SK-N-MC (cell line): ENCODE measurements at regions not wholly inside any gene's neighbourhood (a gene's known extent, or its start where the extent isn't known, plus 50 kb on each side); places are given as distances from the start of the nearest gene placed in this dataset.

ENCODE experiments used
- EZH2 ChIP-seq: fragments of 200-600 bp; sonication (generic); IDR thresholded peaks from one replicate; pipeline ENCODE4 v1.6.1; 2017; ENCODE audit warnings: antibody characterized with exemption
- POLR2AphosphoS5 ChIP-seq: IDR thresholded peaks from 2 replicates; pipeline ENCODE4 v1.6.1; 2012; ENCODE audit warnings: mild to moderate bottlenecking, low read depth, low read length, borderline replicate concordance

- TF ChIP-seq POLR2AphosphoS5 (no peak), EZH2 (no peak)
Observed at GRCh38 chr21:19692231-19692630, 1288.6 kb upstream of the TMPRSS15 start.
